Keratinocyte (primary cell): ENCODE measurements at regions not wholly inside any gene's neighbourhood (a gene's known extent, or its start where the extent isn't known, plus 50 kb on each side); places are given as distances from the start of the nearest gene placed in this dataset.

Experiments
- EZH2 ChIP-seq: IDR thresholded peaks from one replicate; pipeline ENCODE4 v1.6.1; 2012; ENCODE audit warnings: inconsistent platforms, mild to moderate bottlenecking, low read length, moderate library complexity
- TF ChIP-seq, protein P1 (sequence below), 3 experiments: IDR thresholded peaks in 1 of 3; conservative IDR thresholded peaks in 1 of 3; optimal IDR thresholded peaks in 1 of 3; 2 replicates in 2 of 3; 3 replicates in 1 of 3; pipeline versions ENCODE3 to v1.5.1; 2011; ENCODE audit warnings: low read length in 3 of 3, mild to moderate bottlenecking in 3 of 3, moderate library complexity in 2 of 3, control low read depth in 1 of 3, inconsistent platforms in 1 of 3; ENCODE audit not compliant: insufficient read depth in 2 of 3; ENCODE audit errors: extremely low read depth in 1 of 3

DNA sequence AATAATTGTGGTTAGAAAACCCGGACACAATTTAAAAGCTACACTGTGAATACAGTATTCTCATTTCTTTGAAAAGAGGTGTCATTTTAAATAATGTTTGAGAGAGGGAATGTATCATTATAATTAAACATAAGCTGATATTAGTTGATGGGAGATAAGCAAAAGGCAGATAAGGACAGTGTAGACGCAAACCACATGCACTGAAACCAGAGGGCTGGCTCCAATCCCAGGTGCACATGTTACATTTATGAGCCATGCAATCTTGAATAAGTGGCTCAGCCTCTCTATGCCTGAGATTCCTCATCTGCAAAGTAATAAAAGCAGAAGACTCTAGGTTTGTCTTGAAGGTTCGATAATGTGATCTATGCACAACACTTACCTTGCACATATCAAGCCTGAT lies 238.7 kb downstream of the EFNB2 start:
- TF ChIP-seq EZH2, result no peak
- TF ChIP-seq, protein P1, sequence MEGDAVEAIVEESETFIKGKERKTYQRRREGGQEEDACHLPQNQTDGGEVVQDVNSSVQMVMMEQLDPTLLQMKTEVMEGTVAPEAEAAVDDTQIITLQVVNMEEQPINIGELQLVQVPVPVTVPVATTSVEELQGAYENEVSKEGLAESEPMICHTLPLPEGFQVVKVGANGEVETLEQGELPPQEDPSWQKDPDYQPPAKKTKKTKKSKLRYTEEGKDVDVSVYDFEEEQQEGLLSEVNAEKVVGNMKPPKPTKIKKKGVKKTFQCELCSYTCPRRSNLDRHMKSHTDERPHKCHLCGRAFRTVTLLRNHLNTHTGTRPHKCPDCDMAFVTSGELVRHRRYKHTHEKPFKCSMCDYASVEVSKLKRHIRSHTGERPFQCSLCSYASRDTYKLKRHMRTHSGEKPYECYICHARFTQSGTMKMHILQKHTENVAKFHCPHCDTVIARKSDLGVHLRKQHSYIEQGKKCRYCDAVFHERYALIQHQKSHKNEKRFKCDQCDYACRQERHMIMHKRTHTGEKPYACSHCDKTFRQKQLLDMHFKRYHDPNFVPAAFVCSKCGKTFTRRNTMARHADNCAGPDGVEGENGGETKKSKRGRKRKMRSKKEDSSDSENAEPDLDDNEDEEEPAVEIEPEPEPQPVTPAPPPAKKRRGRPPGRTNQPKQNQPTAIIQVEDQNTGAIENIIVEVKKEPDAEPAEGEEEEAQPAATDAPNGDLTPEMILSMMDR (optimal IDR thresholded peaks at IDR 0.05 in 1 of 3, IDR thresholded peaks at IDR 0.05 in 1 of 3, conservative IDR thresholded peaks at IDR 0.05 in 1 of 3; ENCODE audit: extremely low read depth in 1 of 3, insufficient read depth in 2 of 3, low read length in 3 of 3), result no peak
